Adipocyte (in vitro differentiated cells): ENCODE measurements at regions not wholly inside any gene's neighbourhood (a gene's known extent, or its start where the extent isn't known, plus 50 kb on each side); places are given as distances from the start of the nearest gene placed in this dataset.
A peak's percentile ranks its signal among the peaks of the same experiment; 100 is the strongest.
"Not testable (repeated sequence)": the region's sequence is repeated elsewhere in the genome, so short reads cannot be mapped to it uniquely, and the experiment has no call there.

Experiments used
- DNase-seq: peaks from one replicate; pipeline ENCODE4 v3.0.0-alpha.2; 2015; ENCODE audit warnings: low read depth
- H3K27me3 ChIP-seq: replicated peaks from 2 replicates; pipeline ENCODE4 v1.7.0; 2013; ENCODE audit warnings: mild to moderate bottlenecking, low read length, moderate library complexity; ENCODE audit not compliant: control insufficient read depth, insufficient read depth
- H3K36me3 ChIP-seq: 2 replicates; pipeline ENCODE4 v1.7.0; 2013; ENCODE audit warnings: low read length, mild to moderate bottlenecking, moderate library complexity; ENCODE audit not compliant: control insufficient read depth, insufficient read depth, severe bottlenecking
- H3K4me1 ChIP-seq: 2 replicates; pipeline ENCODE4 v1.7.0; 2013; ENCODE audit warnings: mild to moderate bottlenecking, low read length, moderate library complexity; ENCODE audit not compliant: control insufficient read depth, insufficient read depth
- H3K4me3 ChIP-seq: 2 replicates; pipeline ENCODE4 v1.7.0; 2013; ENCODE audit warnings: mild to moderate bottlenecking, low read length, moderate library complexity
- H3K9ac ChIP-seq: 2 replicates; pipeline ENCODE4 v1.7.0; 2013; ENCODE audit warnings: mild to moderate bottlenecking, low read length, moderate library complexity
- H3K9me3 ChIP-seq: 2 replicates; pipeline ENCODE4 v1.7.0; 2013; ENCODE audit warnings: mild to moderate bottlenecking, low read length, moderate library complexity; ENCODE audit not compliant: control insufficient read depth

GRCh38 chr1:70790232-70790923 is 257.2 kb downstream of the PTGER3 start:
- Histone ChIP-seq H3K4me1 (no peaks in the 10 kb centered on the region), H3K9me3 (no peaks in the 10 kb centered on the region), H3K4me3 (no peak overlapping the region), H3K36me3 (no peaks in the 10 kb centered on the region), H3K9ac (no peak overlapping the region), H3K27me3 (no peaks in the 10 kb centered on the region)
- DNase-seq, result no peak

- H3K4me3 ChIP-seq, DNase-seq, H3K27me3 ChIP-seq, H3K36me3 ChIP-seq, H3K4me1 ChIP-seq, H3K9ac ChIP-seq, H3K9me3 ChIP-seq: not testable (repeated sequence)
Measured at GRCh38 chr1:70795064-70795463, 252.6 kb downstream of the PTGER3 start.

GRCh38 chr1:70796298-70796697 is 251.3 kb downstream of the PTGER3 start:
- not testable (repeated sequence) for H3K9ac ChIP-seq, H3K4me1 ChIP-seq, H3K27me3 ChIP-seq, H3K9me3 ChIP-seq, H3K36me3 ChIP-seq, H3K4me3 ChIP-seq, DNase-seq

GRCh38 chr1:70802625-70803024 is 245.0 kb downstream of the PTGER3 start:
- H3K4me1 ChIP-seq, H3K4me3 ChIP-seq, H3K9ac ChIP-seq: not testable (repeated sequence)

GRCh38 chr1:70805641-70806040 is 242.0 kb downstream of the PTGER3 start:
- H3K9ac ChIP-seq, result no peak overlapping the region
- H3K9me3 ChIP-seq, result no peaks in the 10 kb centered on the region
- no peak for DNase-seq
- H3K4me1 ChIP-seq, result no peaks in the 10 kb centered on the region
- H3K4me3 ChIP-seq, result no peak overlapping the region
- no peaks in the 10 kb centered on the region for H3K27me3 ChIP-seq
- H3K36me3 ChIP-seq, result no peaks in the 10 kb centered on the region

More at GRCh38 chr1:70802625-70803024, 245.0 kb downstream of the PTGER3 start:
- H3K27me3 ChIP-seq, DNase-seq, H3K9me3 ChIP-seq, H3K36me3 ChIP-seq: not testable (repeated sequence)

GRCh38 chr1:70807088-70807664 is 240.4 kb downstream of the PTGER3 start:
- H3K27me3 ChIP-seq, result no peaks in the 10 kb centered on the region
- no peak for DNase-seq
- H3K4me3 ChIP-seq, result no peak overlapping the region
- H3K36me3 ChIP-seq, result no peaks in the 10 kb centered on the region
- no peaks in the 10 kb centered on the region for H3K9me3 ChIP-seq
- H3K4me1 ChIP-seq, result no peaks in the 10 kb centered on the region
- no peak overlapping the region for H3K9ac ChIP-seq

GRCh38 chr1:70809069-70809468 is 238.5 kb downstream of the PTGER3 start:
- Histone ChIP-seq H3K9ac (no peak overlapping the region), H3K4me3 (no peak overlapping the region), H3K36me3 (no peaks in the 10 kb centered on the region), H3K27me3 (no peaks in the 10 kb centered on the region), H3K4me1 (no peaks in the 10 kb centered on the region), H3K9me3 (no peaks in the 10 kb centered on the region)
- DNase-seq, result no peak

- Histone ChIP-seq H3K27me3 (no peaks in the 10 kb centered on the region), H3K4me3 (no peak overlapping the region), H3K9ac (no peak overlapping the region), H3K36me3 (no peaks in the 10 kb centered on the region), H3K9me3 (no peaks in the 10 kb centered on the region), H3K4me1 (no peaks in the 10 kb centered on the region)
- DNase-seq, result no peak
Measured at GRCh38 chr1:70811815-70812214, 235.8 kb downstream of the PTGER3 start.

GRCh38 chr1:70812442-70813109 is 235.0 kb downstream of the PTGER3 start:
- no peak for DNase-seq
- no peaks in the 10 kb centered on the region for H3K9me3 ChIP-seq

GRCh38 chr1:70818401-70818800 is 229.2 kb downstream of the PTGER3 start:
- no peak overlapping the region for H3K4me3 ChIP-seq
- peak; percentile 4 for DNase-seq
- no peak overlapping the region for H3K9ac ChIP-seq
- no peaks in the 10 kb centered on the region for H3K9me3 ChIP-seq
- H3K27me3 ChIP-seq, result no peaks in the 10 kb centered on the region
- no peaks in the 10 kb centered on the region for H3K36me3 ChIP-seq
- peaks cover 15% of the 10 kb centered on the region for H3K4me1 ChIP-seq

More at GRCh38 chr1:70812442-70813109, 235.0 kb downstream of the PTGER3 start:
- H3K27me3 ChIP-seq, result no peaks in the 10 kb centered on the region
- H3K36me3 ChIP-seq, result no peaks in the 10 kb centered on the region
- H3K4me3 ChIP-seq, result no peak overlapping the region
- no peak overlapping the region for H3K9ac ChIP-seq
- H3K4me1 ChIP-seq, result no peaks in the 10 kb centered on the region

GRCh38 chr1:70819231-70819630 is 228.4 kb downstream of the PTGER3 start:
- no peaks in the 10 kb centered on the region for H3K27me3 ChIP-seq
- no peaks in the 10 kb centered on the region for H3K9me3 ChIP-seq
- DNase-seq, result no peak
- no peak overlapping the region for H3K9ac ChIP-seq
- H3K4me3 ChIP-seq, result no peak overlapping the region
- H3K36me3 ChIP-seq, result no peaks in the 10 kb centered on the region
- peaks cover 15% of the 10 kb centered on the region for H3K4me1 ChIP-seq
